ENCODE measurements at regions not wholly inside any gene's neighbourhood (a gene's known extent, or its start where the extent isn't known, plus 50 kb on each side); places are given as distances from the start of the nearest gene placed in this dataset.

DNA sequence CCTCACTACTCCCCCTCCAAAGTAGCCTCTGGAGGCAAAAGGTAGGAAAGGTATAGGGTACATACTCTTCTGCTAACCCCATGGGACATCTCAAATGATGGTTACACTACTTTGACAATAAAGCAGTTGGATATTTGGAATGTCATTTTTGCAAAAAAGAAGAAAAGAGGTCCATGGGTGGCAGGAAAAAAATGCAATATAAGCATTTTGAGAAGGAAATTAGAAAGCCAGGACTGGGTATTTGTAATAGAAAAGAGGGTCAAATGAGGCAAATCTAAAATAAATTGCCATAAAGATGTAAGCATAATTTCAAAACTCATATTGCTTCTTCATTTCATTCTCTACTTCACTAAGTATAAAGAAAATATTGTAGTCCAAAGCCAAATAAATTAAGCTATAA lies 280.2 kb downstream of the NOL4 start:
- Histone ChIP-seq H3K4me2 (ENCODE audit: extremely low read depth, insufficient read depth, low read length) (no peak overlapping the region), H3K36me3 (ENCODE audit: control insufficient read depth, insufficient read depth, low read length) (no peaks in the 10 kb centered on the region), H4K20me1 (ENCODE audit: control insufficient read depth, extremely low read depth, insufficient read depth, low read length) (no peaks in the 10 kb centered on the region), H2AFZ (ENCODE audit: low read length) (no peak overlapping the region), H3K4me3 (replicated peaks in 1 of 4; ENCODE audit: control extremely low read depth in 1 of 4, insufficient read depth in 1 of 4, low read depth in 3 of 4, low read length in 4 of 4) (no peak overlapping the region), H3K27ac (ENCODE audit: insufficient read depth, low read length) (no peak overlapping the region), H3K79me2 (ENCODE audit: control insufficient read depth, insufficient read depth, low read length) (no peaks in the 10 kb centered on the region), H3K9ac (ENCODE audit: insufficient read depth, low read length) (no peak overlapping the region), H3K9me3 (ENCODE audit: control insufficient read depth, insufficient read depth, low read depth, low read length) (no peaks in the 10 kb centered on the region), H3K4me1 (ENCODE audit: control insufficient read depth, extremely low read depth, insufficient read depth, low read length) (no peaks in the 10 kb centered on the region), H3K27me3 (ENCODE audit: control insufficient read depth, insufficient read depth, low read length) (no peaks in the 10 kb centered on the region)
- TF ChIP-seq, protein P1, sequence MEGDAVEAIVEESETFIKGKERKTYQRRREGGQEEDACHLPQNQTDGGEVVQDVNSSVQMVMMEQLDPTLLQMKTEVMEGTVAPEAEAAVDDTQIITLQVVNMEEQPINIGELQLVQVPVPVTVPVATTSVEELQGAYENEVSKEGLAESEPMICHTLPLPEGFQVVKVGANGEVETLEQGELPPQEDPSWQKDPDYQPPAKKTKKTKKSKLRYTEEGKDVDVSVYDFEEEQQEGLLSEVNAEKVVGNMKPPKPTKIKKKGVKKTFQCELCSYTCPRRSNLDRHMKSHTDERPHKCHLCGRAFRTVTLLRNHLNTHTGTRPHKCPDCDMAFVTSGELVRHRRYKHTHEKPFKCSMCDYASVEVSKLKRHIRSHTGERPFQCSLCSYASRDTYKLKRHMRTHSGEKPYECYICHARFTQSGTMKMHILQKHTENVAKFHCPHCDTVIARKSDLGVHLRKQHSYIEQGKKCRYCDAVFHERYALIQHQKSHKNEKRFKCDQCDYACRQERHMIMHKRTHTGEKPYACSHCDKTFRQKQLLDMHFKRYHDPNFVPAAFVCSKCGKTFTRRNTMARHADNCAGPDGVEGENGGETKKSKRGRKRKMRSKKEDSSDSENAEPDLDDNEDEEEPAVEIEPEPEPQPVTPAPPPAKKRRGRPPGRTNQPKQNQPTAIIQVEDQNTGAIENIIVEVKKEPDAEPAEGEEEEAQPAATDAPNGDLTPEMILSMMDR (conservative IDR thresholded peaks at IDR 0.05 in 1 of 2, IDR thresholded peaks at IDR 0.05 in 1 of 2; ENCODE audit: low read depth in 1 of 2, low read length in 2 of 2), result no peak
- TF ChIP-seq EZH2 (IDR thresholded peaks at IDR 0.05; ENCODE audit: low read length, missing control alignments), result no peak
- DNase-seq (ENCODE audit: low read depth in 2 of 2), result no peak

DNA sequence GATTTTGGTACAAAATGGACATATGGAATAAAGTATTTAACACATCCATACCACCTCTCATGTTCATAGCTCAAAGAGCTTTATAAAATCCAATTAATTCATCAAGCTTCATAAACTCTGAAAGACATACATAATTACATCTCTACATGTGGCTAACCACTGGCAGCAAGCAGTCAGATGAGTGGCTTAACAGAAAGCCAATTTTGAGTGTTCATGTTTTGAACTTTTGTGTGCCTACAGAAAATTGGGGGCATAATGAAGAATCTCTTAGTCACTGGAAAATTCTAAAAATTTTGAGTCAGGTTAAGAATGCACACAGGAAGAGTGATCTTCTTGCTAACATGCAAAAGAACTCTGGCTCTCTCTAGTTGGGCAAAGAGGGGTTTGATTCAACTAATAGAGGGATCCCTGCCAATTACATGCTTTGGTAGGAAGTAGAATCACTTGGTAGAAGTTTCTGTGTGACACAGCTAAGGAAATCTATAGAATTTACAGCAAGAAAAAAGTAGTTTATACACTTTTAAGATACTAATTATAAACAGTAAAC lies 287.4 kb downstream of the NOL4 start:
- DNase-seq (ENCODE audit: low read depth in 2 of 2), result peak in 1 of 2 donors; percentile 6
- Histone ChIP-seq H3K9ac (ENCODE audit: insufficient read depth, low read length) (no peak overlapping the region), H3K9me3 (ENCODE audit: control insufficient read depth, insufficient read depth, low read depth, low read length) (no peaks in the 10 kb centered on the region), H3K27ac (ENCODE audit: insufficient read depth, low read length) (no peak overlapping the region), H3K4me1 (ENCODE audit: control insufficient read depth, extremely low read depth, insufficient read depth, low read length) (no peaks in the 10 kb centered on the region), H3K4me2 (ENCODE audit: extremely low read depth, insufficient read depth, low read length) (no peak overlapping the region), H3K36me3 (ENCODE audit: control insufficient read depth, insufficient read depth, low read length) (no peaks in the 10 kb centered on the region), H4K20me1 (ENCODE audit: control insufficient read depth, extremely low read depth, insufficient read depth, low read length) (no peaks in the 10 kb centered on the region), H3K79me2 (ENCODE audit: control insufficient read depth, insufficient read depth, low read length) (no peaks in the 10 kb centered on the region), H3K27me3 (ENCODE audit: control insufficient read depth, insufficient read depth, low read length) (no peaks in the 10 kb centered on the region), H2AFZ (ENCODE audit: low read length) (no peak overlapping the region), H3K4me3 (replicated peaks in 1 of 4; ENCODE audit: control extremely low read depth in 1 of 4, insufficient read depth in 1 of 4, low read depth in 3 of 4, low read length in 4 of 4) (no peak overlapping the region)
- TF ChIP-seq, protein P1 (conservative IDR thresholded peaks at IDR 0.05 in 1 of 2, IDR thresholded peaks at IDR 0.05 in 1 of 2; ENCODE audit: low read depth in 1 of 2, low read length in 2 of 2), result no peak
- TF ChIP-seq EZH2 (IDR thresholded peaks at IDR 0.05; ENCODE audit: low read length, missing control alignments), result no peak

DNA sequence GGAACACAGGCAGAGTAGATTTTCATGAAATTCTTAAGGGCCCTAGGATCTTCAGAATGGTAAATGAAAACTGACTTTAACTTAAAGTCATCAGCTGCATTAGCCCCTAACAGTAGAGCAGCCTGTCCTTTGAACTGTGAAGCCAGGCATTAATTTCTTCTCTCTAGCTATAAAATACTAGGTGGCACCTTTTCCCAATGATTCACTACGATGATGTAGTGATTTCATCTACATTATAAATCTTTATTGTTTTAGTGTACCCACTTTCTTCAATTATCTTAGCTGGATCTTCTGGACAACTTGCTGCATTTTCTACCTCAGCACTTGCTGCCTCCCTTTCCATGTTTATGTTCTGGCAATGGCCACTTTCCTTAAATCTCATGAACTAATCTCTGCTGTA lies 290.5 kb downstream of the NOL4 start:
- H4K20me1 ChIP-seq (ENCODE audit: control insufficient read depth, extremely low read depth, insufficient read depth, low read length), result no peaks in the 10 kb centered on the region
- no peaks in the 10 kb centered on the region for H3K79me2 ChIP-seq (ENCODE audit: control insufficient read depth, insufficient read depth, low read length)
- H3K36me3 ChIP-seq (ENCODE audit: control insufficient read depth, insufficient read depth, low read length), result no peaks in the 10 kb centered on the region
- TF ChIP-seq, protein P1 (conservative IDR thresholded peaks at IDR 0.05 in 1 of 2, IDR thresholded peaks at IDR 0.05 in 1 of 2; ENCODE audit: low read depth in 1 of 2, low read length in 2 of 2), result no peak
- no peak for TF ChIP-seq EZH2 (IDR thresholded peaks at IDR 0.05; ENCODE audit: low read length, missing control alignments)
- no peaks in the 10 kb centered on the region for H3K4me1 ChIP-seq (ENCODE audit: control insufficient read depth, extremely low read depth, insufficient read depth, low read length)
- no peak overlapping the region for H3K27ac ChIP-seq (ENCODE audit: insufficient read depth, low read length)
- H3K27me3 ChIP-seq (ENCODE audit: control insufficient read depth, insufficient read depth, low read length), result no peaks in the 10 kb centered on the region
- H2AFZ ChIP-seq (ENCODE audit: low read length), result no peak overlapping the region
- H3K4me3 ChIP-seq (replicated peaks in 1 of 4; ENCODE audit: control extremely low read depth in 1 of 4, insufficient read depth in 1 of 4, low read depth in 3 of 4, low read length in 4 of 4), result no peak overlapping the region
- no peak overlapping the region for H3K4me2 ChIP-seq (ENCODE audit: extremely low read depth, insufficient read depth, low read length)
- H3K9me3 ChIP-seq (ENCODE audit: control insufficient read depth, insufficient read depth, low read depth, low read length), result no peaks in the 10 kb centered on the region
- no peak for DNase-seq (ENCODE audit: low read depth in 2 of 2)
- no peak overlapping the region for H3K9ac ChIP-seq (ENCODE audit: insufficient read depth, low read length)
